Keratinocyte (primary cell): ENCODE measurements at regions not wholly inside any gene's neighbourhood (a gene's known extent, or its start where the extent isn't known, plus 50 kb on each side); places are given as distances from the start of the nearest gene placed in this dataset.

Source experiments
- EZH2 ChIP-seq: IDR thresholded peaks from one replicate; pipeline ENCODE4 v1.6.1; 2012; ENCODE audit warnings: inconsistent platforms, mild to moderate bottlenecking, low read length, moderate library complexity
- TF ChIP-seq, protein P1 (sequence below), 3 experiments: IDR thresholded peaks in 1 of 3; conservative IDR thresholded peaks in 1 of 3; optimal IDR thresholded peaks in 1 of 3; 2 replicates in 2 of 3; 3 replicates in 1 of 3; pipeline versions ENCODE3 to v1.5.1; 2011; ENCODE audit warnings: low read length in 3 of 3, mild to moderate bottlenecking in 3 of 3, moderate library complexity in 2 of 3, control low read depth in 1 of 3, inconsistent platforms in 1 of 3; ENCODE audit not compliant: insufficient read depth in 2 of 3; ENCODE audit errors: extremely low read depth in 1 of 3

DNA sequence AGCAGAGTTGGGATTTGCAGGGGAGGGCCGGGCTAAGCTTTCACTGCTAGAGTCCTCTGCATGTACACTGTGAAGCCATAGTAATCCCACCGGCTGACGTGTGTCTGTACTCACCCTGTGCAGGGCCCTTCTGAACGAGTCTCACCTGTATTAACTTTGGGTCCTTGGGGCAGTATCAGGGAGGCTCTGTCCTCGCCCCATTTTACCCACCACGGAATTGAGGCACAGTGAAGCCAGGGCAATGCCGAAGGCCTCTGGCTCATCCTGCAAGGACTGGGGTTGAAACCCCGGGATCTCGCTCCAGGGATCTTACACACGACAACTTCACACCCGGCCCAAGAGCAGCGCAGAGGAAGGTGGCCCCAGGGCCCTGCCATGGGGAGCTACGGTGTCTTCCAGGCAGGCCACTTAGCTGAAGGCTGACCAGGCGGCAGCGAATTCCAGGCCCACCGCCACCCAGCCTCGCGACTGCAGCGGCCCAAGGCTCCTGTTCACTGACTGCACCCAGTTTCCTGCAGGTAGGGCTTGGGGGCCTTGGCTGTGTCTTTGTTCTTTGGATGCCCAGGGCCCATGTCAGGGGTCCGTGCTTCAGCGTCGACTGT is 75.5 kb upstream of the ADRA2C start:
- TF ChIP-seq EZH2 = no peak
- TF ChIP-seq, protein P1, sequence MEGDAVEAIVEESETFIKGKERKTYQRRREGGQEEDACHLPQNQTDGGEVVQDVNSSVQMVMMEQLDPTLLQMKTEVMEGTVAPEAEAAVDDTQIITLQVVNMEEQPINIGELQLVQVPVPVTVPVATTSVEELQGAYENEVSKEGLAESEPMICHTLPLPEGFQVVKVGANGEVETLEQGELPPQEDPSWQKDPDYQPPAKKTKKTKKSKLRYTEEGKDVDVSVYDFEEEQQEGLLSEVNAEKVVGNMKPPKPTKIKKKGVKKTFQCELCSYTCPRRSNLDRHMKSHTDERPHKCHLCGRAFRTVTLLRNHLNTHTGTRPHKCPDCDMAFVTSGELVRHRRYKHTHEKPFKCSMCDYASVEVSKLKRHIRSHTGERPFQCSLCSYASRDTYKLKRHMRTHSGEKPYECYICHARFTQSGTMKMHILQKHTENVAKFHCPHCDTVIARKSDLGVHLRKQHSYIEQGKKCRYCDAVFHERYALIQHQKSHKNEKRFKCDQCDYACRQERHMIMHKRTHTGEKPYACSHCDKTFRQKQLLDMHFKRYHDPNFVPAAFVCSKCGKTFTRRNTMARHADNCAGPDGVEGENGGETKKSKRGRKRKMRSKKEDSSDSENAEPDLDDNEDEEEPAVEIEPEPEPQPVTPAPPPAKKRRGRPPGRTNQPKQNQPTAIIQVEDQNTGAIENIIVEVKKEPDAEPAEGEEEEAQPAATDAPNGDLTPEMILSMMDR (optimal IDR thresholded peaks at IDR 0.05 in 1 of 3, IDR thresholded peaks at IDR 0.05 in 1 of 3, conservative IDR thresholded peaks at IDR 0.05 in 1 of 3; ENCODE audit: extremely low read depth in 1 of 3, insufficient read depth in 2 of 3, low read length in 3 of 3) = no peak
